ENCODE measurements at regions not wholly inside any gene's neighbourhood (a gene's known extent, or its start where the extent isn't known, plus 50 kb on each side); places are given as distances from the start of the nearest gene placed in this dataset.
"Not testable (repeated sequence)": the region's sequence is repeated elsewhere in the genome, so short reads cannot be mapped to it uniquely, and the experiment has no call there.

DNA sequence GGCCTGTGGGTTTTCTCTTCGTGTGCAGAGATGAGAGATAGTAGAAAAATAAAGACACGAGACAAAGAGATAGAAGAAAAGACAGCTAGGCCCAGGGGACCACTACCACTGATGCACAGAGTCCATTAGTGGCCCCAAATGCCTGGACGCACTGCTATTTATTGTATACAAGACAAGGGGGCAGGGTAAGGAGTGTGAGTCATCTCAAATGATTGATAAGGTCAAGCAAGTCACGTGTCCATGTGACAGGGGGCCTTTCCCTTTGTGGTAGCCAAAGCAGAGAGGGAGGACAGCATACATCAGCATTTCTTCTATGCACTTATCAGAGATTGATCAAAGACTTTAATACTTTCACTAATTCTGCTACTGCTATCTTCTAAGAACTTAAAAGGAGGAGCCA is 53.0 kb upstream of the PRSS16 start:
- H3K27ac Mint-ChIP-seq; H3K4me3 Mint-ChIP-seq; H3K4me1 Mint-ChIP-seq (ENCODE audit: low read depth); H3K27me3 Mint-ChIP-seq; H3K36me3 Mint-ChIP-seq; H3K9me3 Mint-ChIP-seq (ENCODE audit: low read depth): not testable (repeated sequence)

DNA sequence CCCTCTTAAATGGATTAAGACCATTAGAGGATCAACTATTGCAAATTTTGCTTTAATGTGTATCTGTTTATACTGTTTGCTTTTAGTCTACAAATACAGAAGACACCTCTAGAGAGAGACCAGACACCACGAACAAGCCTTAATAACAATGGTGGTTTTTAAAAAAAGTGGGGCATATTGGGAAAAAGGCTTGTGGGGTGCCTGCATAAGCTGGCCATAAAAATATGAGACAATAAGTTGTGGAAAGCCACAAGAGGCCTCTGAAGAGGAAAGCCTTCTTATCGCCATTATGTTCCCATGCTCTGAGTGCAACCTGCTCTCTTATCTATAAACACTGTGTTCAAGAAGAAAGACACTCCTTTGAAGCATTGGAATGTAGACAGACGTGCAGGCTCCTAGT is 52.0 kb upstream of the PRSS16 start:
- not testable (repeated sequence) for H3K27me3 Mint-ChIP-seq

More for the DNA sequence above, 52.0 kb upstream of the PRSS16 start:
- not testable (repeated sequence) for H3K4me1 Mint-ChIP-seq (ENCODE audit: low read depth); H3K36me3 Mint-ChIP-seq; H3K9me3 Mint-ChIP-seq (ENCODE audit: low read depth); H3K4me3 Mint-ChIP-seq; H3K27ac Mint-ChIP-seq
